ENCODE measurements at regions not wholly inside any gene's neighbourhood (a gene's known extent, or its start where the extent isn't known, plus 50 kb on each side); places are given as distances from the start of the nearest gene placed in this dataset.

GRCh38 chr9:86733929-86734328 lies 213.4 kb downstream of the GAS1 start:
- Histone ChIP-seq H3K4me2 (no peak overlapping the region), H3K27ac (no peak overlapping the region), H3K36me3 (ENCODE audit: low read depth) (no peaks in the 10 kb centered on the region), H3K4me1 (replicated peaks; ENCODE audit: insufficient read depth) (peaks cover 32% of the 10 kb centered on the region), H3F3A (ENCODE audit: insufficient read depth, low read depth) (peaks cover 13% of the 10 kb centered on the region), H3K9me2 (ENCODE audit: insufficient read depth) (no peaks in the 10 kb centered on the region), H4K20me1 (ENCODE audit: insufficient read depth) (no peaks in the 10 kb centered on the region), H3K79me2 (ENCODE audit: low read depth) (no peaks in the 10 kb centered on the region), H3K27me3 (ENCODE audit: insufficient read depth, low read depth) (no peaks in the 10 kb centered on the region), H3K9me3 (ENCODE audit: insufficient read depth, low read depth) (peaks cover 5% of the 10 kb centered on the region; the same call in 1 of the 2 replicates), H2AFZ (no peak overlapping the region), H3K4me3 (no peak overlapping the region)
- TF ChIP-seq EZH2 (IDR thresholded peaks at IDR 0.05; ENCODE audit: low read depth) (no peak), CTCF (conservative IDR thresholded peaks at IDR 0.05) (no peak)
- intact Hi-C loops (cut with micrococcal nuclease; ENCODE audit: unreplicated experiment): loop anchor here (5.0 kb wide), 1 partner anchor 58 kb away; no protein-coding TSS in a partner anchor
- no peak for DNase-seq
- no TSS peak for BruUV-seq (replicated peaks)
- ChIA-PET CTCF (no interaction called here), POLR2A (ENCODE audit: unreplicated experiment) (no interaction called here)

- CTCF ChIA-PET: no interaction called here
- no peaks in the 10 kb centered on the region for H3K79me2 ChIP-seq (ENCODE audit: low read depth)
Measured at GRCh38 chr9:86732514-86733171, 214.7 kb downstream of the GAS1 start.

GRCh38 chr9:86731511-86732063 lies 215.7 kb downstream of the GAS1 start:
- Histone ChIP-seq H2AFZ (no peak overlapping the region; the same call in 1 of the 2 replicates), H3K4me1 (replicated peaks; ENCODE audit: insufficient read depth) (peaks cover 26% of the 10 kb centered on the region), H3K27ac (peak overlapping the region; percentile 37), H3K9me2 (ENCODE audit: insufficient read depth) (no peaks in the 10 kb centered on the region), H3K9me3 (ENCODE audit: insufficient read depth, low read depth) (no peaks in the 10 kb centered on the region), H3F3A (ENCODE audit: insufficient read depth, low read depth) (peaks cover 13% of the 10 kb centered on the region), H4K20me1 (ENCODE audit: insufficient read depth) (no peaks in the 10 kb centered on the region), H3K4me2 (peak overlapping the region; percentile 37), H3K36me3 (ENCODE audit: low read depth) (no peaks in the 10 kb centered on the region), H3K27me3 (ENCODE audit: insufficient read depth, low read depth) (no peaks in the 10 kb centered on the region), H3K4me3 (no peak overlapping the region), H3K79me2 (ENCODE audit: low read depth) (no peaks in the 10 kb centered on the region)
- TF ChIP-seq EZH2 (IDR thresholded peaks at IDR 0.05; ENCODE audit: low read depth) (no peak), CTCF (conservative IDR thresholded peaks at IDR 0.05) (no peak)
- ChIA-PET POLR2A (ENCODE audit: unreplicated experiment) (interaction anchor here (0.6 to 1.1 kb wide), 4 partner anchors 9 to 766 kb away, joined by 4 to 8 read pairs (median 6); partner anchors contain the start of gene DAPK1), CTCF (no interaction called here)
- intact Hi-C loops (cut with micrococcal nuclease; ENCODE audit: unreplicated experiment): loop anchor here (1.0 to 5.0 kb wide), 2 partner anchors 10 to 61 kb away; no protein-coding TSS in a partner anchor
- BruUV-seq (replicated peaks): no TSS peak
- DNase-seq: peak in 1 of 2 experiments; percentile 85

More at GRCh38 chr9:86732514-86733171, 214.7 kb downstream of the GAS1 start:
- no peaks in the 10 kb centered on the region for H3K36me3 ChIP-seq (ENCODE audit: low read depth)
- peak overlapping the region; percentile 37 for H3K4me2 ChIP-seq
- H3K4me1 ChIP-seq (replicated peaks; ENCODE audit: insufficient read depth): peaks cover 26% of the 10 kb centered on the region
- no peak overlapping the region for H2AFZ ChIP-seq
- BruUV-seq (replicated peaks): no TSS peak
- H3F3A ChIP-seq (ENCODE audit: insufficient read depth, low read depth): peaks cover 13% of the 10 kb centered on the region
- H4K20me1 ChIP-seq (ENCODE audit: insufficient read depth): no peaks in the 10 kb centered on the region
- DNase-seq: peak in 1 of 2 experiments; percentile 75
- H3K27ac ChIP-seq: peak overlapping the region; percentile 37
- no peaks in the 10 kb centered on the region for H3K9me3 ChIP-seq (ENCODE audit: insufficient read depth, low read depth)
- H3K9me2 ChIP-seq (ENCODE audit: insufficient read depth): no peaks in the 10 kb centered on the region
- TF ChIP-seq EZH2 (IDR thresholded peaks at IDR 0.05; ENCODE audit: low read depth): no peak
- H3K27me3 ChIP-seq (ENCODE audit: insufficient read depth, low read depth): no peaks in the 10 kb centered on the region
- intact Hi-C loops (cut with micrococcal nuclease; ENCODE audit: unreplicated experiment): loop anchor here (1.0 to 5.0 kb wide), 2 partner anchors 9 to 60 kb away; no protein-coding TSS in a partner anchor
- POLR2A ChIA-PET (ENCODE audit: unreplicated experiment): no interaction called here
- no peak overlapping the region for H3K4me3 ChIP-seq

Measured in PC-9 (cell line).